ENCODE measurements at regions not wholly inside any gene's neighbourhood (a gene's known extent, or its start where the extent isn't known, plus 50 kb on each side); places are given as distances from the start of the nearest gene placed in this dataset.
"Not testable (repeated sequence)": the region's sequence is repeated elsewhere in the genome, so short reads cannot be mapped to it uniquely, and the experiment has no call there.

DNA sequence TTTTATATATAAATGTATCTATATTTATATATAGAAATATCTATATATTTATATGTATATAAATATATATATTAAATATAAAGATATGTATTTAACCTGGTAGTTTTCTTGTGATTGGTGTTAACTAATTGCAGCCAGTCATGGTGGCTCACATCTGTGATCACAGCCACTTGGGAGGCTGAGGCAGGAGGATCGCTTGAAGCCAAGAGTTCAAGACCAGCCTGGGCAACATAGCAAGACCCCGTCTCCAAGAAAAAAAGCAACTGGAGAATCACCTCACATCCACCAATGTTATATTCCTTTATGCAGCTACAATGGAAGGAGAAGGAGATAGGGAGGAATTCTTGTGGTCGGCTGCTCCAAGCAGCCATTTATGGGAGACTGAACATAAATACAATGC lies 224.9 kb downstream of the BAMBI start:
- DNase-seq: no peak

DNA sequence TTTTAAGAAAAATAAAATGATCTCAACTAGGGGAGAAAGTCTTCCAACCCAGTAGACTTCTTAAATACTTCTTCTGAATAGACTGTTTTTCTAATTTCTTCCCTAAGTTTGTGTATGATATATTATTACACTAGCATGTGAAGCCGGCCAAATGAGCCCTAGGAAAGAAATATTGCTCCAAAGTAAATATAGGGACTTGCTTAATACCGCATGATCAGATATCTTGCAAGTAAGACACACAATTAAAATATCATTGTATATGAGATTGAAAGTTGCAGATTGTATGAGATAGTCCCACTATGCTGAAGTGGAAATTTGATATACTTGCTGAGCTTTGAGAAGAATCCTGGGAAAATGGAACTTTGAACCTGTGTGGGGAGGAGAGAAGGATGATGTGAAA lies 225.7 kb downstream of the BAMBI start:
- DNase-seq: no peak

DNA sequence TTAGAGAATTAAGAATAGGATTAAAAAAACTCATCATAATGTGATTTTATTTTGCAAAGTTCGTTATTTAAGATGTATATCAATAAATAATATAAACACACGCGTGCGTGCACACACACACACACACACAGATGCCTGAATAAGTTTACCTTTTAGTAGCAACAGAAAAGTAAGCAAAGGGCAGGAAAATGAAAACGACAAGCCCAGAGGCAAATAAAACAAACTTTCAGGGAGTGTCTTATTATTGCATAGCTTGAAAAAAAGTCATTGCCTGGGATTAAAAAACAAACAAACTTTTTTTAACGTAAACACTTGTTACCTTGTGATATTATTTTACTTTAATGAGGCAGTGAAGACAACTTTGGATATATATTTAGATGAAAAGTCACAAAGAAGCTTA lies 226.4 kb downstream of the BAMBI start:
- DNase-seq: no peak

DNA sequence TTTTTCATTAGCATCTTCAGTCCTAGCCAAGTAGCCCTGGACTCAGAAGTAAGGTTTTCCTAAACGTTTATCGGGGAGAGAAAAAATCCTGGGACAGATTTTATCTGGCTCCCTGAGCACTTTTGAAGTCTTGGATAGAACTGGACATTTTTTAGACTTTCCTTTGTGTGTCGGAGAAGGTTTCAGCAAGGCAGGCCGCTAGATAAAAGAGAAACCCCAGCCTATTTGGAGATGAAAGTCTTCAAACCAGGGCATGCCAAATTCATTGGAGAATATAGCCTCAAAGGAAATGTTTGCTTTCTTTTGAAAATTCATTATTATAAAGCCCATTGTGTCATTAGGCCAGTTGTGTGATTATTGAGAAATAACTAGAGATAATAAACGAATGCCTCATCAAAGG lies 228.1 kb downstream of the BAMBI start:
- DNase-seq: no peak

DNA sequence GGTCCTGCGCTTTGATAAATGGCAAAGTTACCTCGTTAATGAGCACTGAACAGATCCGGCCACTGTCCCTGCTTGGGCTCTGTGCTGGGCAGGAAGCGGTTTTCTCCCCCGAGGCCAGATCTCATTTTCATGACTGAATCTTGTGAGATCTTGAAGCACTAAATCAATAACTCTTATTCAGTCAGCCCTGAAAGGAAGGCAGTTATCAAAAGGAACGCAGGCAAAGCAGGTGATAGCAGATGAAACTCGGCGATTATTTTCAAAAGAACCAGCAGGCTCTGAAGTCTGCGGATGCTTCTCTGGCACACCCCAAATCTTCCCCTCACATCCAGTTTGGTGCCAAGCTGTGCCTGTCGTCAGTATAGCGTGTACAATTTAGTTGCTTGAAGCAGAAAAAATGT lies 228.7 kb downstream of the BAMBI start:
- DNase-seq: no peak

DNA sequence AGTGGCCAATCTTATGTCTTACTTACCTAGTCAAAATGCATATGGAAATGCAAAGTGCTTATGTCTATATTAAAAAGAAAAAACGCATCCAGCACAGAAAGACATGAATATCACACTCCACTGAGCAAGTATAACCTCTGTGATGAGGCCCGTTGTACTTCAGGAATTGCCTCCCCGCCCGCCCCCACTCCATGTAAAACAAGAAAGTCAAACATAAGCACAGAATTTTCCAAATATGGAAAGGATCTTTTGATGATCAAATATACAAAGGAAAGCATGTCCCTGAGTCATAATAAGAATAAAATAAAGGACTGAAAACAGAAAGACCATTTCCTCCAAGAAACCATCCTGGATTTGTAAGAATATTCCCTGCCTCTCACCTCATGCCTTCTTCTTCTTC lies 229.1 kb downstream of the BAMBI start:
- no peak for DNase-seq

DNA sequence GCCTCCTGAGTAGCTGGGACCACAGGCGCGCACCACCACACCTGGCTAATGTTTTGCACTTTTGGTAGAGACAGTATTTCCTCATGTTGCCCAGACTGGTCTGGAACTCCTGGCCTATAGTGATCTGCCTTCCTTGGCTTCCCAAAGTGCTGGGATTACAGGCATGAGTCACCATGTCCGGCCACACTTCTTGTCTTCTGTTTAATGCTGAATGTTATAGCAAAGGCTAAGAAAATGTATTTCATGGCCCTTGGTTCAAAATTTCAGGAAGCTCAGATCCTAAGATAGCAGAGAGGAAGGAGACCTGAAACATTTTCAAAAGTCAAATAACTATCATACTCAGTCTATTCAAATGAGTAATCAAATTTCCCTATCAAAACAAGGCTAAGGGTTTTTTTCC lies 229.6 kb downstream of the BAMBI start:
- DNase-seq: no peak

DNA sequence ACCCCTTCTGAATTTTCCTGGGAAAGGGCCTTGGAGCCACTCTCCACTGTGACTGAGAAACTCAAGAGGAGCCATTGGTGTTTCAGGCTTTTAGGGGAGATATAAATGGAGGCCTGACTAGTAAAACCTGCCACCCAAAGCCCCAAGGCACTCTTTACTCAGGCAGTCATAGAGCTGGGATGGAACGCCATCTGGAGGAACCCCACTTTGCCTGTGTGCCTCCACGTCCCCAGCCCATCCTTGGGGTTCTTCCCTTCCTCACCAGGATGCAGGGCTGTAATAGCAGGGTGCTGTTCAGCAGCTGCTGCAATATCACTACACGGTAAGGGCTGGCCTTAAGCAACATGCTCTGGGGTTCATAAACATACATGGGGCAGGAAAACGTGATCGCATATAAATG lies 232.6 kb downstream of the BAMBI start:
- DNase-seq: no peak

DNA sequence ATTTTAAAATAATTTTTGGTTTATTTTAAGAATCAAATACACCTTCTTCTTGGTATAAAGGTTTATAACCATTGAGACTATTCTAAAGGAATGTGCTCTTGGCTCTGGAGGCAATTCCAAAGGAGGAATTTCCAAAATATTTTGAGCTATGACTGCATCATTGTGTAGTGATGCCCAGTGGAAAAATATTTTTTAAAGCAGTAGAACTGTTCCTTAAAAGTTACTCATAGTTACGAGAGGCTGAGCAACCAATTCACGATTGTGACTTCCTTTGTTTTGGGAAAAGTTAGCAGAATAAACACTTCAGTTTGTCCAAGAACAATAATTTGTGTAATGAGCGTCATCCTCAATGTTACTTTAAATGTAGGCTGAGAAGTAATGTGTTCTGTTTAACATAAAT lies 233.6 kb downstream of the BAMBI start:
- DNase-seq: no peak

DNA sequence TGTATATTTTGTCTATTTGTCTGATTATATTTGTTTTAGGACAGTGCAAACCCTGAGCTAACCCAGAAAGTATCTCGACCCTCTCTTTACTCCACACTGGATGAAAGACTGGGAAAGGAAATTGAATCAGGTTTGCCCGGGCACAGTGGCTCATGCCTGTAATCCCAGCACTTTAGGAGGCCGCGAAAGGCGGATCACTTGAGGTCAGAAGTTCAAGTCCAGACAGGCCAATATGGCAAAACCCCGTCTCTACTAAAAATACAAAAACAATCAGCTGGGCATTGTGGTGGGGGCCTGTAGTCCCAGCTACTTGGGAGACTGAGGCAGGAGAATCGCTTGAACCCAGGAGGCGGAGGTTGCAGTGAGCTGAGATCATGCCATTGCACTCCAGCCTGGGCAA lies 234.2 kb downstream of the BAMBI start:
- DNase-seq: not testable (repeated sequence)

DNA sequence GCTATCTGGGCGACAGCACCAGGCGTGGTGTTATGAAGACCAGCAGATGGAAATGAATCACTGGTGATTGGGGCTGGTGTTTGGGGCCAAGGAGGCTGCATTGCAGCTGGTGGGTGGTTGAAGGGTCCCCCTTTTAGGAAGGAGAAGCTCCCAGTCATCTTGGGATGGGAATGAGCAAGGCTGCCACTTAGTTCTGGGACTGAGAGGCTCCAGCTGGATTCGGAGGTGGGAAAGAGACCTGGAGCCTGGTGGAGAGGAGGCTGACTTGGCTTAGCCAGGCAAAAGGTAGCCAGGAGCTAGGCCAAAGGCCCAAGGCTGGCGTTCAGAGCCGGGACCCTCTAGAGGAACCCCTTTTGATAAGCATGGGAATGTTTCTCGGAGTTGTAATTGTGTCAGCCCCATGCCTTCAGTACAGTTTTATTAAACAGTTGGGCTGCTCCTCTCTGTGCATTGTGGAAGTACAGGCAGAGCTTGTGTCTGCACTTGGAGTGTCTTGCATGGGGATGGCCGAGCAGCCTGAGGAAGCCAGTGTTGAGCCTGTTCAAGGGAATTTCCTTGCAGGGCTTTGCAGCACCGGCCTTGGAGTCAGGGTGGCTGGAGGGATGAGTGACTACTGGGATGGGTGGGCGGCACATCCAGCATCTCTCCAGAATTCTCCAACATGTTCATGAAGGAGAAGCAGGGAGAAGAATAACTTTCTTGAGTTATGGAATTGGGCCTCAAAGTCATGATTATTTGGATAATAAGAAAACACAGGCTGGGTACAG lies 234.9 kb downstream of the BAMBI start:
- DNase-seq: no peak

DNA sequence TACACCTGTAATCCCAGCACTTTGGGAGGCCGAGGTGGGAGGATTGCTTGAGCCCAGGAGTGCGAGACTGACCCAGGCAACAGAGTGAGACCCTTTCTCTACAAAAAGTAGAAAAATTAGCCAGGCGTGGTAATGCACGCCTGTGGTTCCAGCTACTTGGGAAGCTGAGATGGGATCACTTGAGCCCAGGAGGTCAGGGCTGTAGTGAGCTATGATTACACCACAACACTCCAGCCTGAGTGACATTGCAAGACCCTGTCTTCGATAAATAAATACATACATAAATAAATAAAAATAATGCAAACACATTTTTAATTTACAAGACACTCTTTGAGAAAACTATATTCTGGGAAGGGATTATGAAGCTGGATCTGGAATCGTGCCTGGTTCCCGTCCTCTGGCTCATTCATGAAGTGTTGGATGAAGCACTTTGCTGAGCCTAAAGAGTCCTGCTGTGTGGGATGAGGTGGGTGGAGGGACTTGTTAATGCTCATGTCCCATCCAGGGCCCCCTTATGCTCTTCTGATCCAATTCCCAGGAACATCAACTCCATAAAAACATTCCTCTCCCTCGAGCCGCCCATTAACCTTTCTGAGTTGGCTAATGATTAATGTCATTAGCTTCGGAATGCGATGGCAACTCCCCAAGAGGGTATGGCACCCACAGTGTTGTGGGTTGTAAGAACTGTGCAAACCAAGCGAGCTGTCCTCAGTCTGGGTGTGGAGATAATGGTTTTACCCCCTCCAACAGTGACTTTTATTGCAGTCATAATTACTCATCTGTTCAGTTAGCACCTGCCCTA lies 236.3 kb downstream of the BAMBI start:
- DNase-seq: no peak

DNA sequence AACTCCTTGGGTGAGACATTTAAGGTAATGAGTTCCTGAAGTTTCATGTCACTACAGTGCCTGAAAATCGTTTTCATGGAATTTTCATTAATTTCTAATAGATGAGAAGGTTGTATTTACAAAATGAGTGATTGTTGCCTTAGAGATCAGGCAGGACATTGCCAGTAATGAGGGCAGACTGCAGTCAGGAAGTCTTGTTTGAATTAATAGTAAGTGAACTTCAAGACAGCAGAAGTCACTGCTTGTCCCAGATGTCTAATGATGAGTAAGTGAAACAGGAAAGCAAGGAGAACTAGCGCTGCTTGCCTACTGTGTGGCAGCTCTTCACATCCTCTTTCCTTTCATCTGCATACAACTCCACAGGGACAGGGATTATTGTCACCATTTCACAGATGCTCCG lies 237.4 kb downstream of the BAMBI start:
- no peak for DNase-seq

DNA sequence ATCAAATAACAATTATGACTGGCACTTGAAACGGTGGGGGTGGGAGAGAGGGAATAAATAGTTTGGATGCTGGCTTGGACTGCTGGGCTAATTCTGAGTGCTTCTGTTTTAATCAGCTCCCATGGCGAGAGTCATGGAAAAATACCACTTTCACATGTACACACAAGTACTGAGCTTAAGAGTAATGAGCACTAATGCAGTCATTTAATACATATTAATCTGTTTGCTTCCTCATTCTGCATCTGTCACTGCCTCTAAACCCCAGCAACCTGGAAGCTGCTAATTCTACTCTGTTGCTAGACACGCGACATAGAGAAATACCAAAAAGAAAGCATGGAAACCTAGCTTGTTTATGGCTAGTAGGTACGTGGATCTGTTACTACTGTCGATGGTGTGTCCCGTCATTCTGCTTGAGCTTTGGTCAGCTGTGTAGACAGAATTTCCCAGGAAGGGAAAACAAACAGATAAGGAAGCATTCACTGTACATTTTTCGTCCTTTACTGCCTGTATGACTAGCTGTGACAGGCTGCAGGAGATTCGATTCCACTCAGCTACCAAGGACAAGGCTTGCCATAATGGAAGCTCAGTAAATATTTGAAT lies 238.8 kb downstream of the BAMBI start:
- no peak for DNase-seq

DNA sequence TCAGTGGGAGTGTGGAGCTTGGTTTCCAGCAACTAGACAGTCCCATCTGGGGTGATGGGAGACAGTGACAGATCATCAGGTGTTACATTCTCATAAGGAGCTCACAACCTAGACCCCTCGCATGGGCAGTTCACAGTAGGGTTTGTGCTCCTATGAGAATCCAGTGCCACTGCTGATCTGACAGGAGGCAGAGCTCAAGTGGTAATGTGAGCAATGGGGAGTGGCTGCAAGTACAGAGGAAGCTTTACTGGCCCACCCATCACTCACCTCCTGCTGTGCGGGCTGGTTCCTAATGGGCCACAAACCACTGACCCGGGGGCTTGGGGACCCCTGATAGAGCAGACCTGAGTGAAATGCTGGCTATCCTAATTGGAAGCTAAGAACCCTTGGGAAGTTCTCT lies 242.8 kb downstream of the BAMBI start:
- no peak for DNase-seq

DNA sequence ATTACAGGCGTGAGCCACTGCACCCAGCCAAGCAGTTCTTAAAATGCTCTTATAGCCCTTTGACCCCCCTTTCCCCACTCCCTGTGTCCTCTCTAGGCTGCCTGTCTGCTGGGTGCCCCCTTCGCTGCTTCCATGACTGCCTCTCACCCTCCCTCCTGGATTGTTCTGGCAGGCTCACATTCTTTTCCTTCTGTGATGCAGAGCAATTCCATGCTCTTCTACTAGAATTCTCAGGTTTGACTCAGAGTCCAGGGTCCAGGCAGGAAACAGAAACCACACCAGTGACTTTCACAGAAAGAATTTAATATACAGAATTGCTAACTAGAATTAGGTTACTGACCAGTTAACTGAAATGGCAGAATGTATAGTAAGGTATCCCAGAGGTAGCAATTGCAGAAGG lies 244.8 kb downstream of the BAMBI start:
- DNase-seq: no peak

DNA sequence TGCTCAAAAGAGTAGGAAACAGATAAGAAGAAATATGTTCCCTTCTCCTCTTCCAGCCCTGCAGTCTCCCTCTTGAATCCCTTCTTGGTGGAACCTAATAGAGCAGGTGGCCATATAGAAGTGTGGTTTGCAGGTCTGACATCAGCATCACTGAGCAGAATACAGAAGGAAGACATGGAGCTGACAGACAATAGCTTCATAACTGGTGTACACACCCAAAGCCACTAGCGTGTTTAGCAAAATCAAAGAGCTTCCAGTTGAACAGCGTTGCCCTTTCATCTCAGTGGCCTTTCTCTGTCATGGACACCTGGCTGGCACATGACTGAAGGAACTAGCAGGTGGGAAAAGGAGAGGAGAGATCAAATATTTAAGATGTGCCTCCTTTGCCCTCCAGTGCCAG lies 245.5 kb downstream of the BAMBI start:
- no peak for DNase-seq

DNA sequence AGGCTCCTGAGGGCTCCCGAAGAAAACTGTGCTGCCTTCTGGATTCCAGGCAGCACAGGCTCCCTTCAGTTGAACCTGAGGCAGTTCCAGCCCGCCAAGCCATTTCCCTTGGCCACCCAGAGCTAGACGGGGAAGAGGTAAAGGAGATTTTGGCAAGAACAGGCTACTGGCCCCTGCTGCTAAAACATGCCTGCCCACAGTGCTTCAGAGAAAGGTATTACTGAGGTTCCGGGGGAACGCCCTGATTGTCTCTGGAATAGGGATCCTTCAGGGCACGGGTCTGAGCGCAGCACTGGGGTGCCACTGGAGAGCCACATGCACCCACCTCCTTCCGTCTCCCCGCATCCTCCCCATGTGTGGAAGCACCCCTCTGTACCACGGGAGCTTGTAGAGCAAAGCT lies 247.4 kb downstream of the BAMBI start:
- no peak for DNase-seq

DNA sequence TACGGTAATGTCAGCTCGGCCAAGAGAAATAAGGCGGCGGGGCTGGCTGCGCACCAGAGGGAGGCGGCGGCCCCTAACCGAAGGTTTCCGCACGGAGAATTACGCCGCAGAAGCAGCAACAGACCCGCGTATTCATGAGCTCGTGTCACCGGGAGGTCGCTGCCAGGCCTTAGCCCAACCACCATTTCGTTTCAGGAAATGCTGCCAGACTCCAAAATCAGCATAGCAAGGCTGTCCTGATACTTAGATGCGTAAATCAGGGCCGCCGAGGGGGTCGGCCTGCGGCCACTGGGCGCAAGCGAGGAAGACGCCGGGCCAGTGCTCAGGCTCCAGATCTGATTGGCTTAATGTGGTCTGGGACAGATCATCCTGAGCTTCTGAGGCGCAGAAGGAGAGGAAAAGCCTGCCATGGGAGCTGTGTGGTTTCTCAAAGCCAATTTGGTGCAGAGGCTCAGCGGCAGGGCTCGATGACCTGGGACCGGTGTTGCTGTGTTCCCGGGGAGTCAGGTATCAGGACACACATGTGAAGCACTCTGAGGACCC lies 247.9 kb downstream of the BAMBI start:
- DNase-seq: no peak

DNA sequence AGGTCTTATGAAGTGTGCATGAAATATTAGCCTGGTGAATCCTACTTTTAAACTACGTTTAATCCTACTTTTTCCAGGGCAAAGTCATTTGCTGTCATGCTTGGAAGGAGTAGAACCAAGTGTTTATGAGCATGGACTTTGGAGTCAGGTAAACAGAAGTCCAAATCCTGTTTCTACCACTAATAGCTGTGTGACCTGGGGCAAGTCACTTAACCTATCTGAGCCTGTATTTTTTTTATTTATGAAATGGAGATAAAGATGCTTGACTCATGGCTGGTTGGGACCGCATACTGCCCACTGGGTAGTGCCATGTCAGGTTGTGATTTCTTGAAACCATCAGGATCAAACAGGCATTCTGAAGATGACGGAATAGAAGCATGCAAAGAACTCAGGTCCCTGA lies 249.6 kb downstream of the BAMBI start:
- DNase-seq: no peak

DNA sequence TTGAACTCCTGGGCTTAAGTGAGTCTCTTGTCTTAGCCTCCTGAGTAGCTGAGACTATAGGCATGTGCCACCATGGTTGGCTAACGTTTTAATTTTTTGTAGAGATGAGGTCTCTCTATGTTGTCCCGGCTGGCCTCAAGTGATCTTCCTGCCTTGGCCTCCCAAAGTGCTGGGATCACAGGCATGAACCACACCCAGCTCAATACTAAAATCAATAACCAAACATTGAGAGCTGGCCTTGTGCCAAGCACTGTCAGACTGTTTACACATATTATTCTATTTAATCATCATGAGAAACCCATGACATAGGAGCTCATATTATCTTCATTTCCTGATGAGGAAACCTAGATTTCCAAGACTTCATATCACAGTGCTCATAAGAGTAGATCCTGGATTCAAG lies 251.2 kb downstream of the BAMBI start:
- no peak for DNase-seq

DNA sequence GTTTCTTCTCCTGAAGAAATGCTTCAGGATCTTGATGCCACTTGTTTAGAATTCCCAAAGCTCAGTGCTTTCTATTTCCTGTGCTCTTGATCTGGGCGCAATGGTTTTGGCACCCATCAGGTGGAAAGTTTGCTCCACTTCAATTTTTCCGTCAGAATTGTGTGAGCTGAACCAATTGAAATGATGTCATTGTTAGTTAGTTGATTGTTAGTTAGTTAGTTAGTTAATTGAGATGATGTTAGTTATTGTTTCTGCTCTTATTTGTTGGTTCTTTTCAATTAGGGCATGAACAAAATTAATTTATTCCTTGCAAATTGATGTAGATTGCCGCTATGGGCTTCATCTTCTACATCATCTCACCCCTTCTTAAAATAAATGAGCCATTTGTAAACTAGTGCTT lies 252.6 kb downstream of the BAMBI start:
- no peak for DNase-seq

DNA sequence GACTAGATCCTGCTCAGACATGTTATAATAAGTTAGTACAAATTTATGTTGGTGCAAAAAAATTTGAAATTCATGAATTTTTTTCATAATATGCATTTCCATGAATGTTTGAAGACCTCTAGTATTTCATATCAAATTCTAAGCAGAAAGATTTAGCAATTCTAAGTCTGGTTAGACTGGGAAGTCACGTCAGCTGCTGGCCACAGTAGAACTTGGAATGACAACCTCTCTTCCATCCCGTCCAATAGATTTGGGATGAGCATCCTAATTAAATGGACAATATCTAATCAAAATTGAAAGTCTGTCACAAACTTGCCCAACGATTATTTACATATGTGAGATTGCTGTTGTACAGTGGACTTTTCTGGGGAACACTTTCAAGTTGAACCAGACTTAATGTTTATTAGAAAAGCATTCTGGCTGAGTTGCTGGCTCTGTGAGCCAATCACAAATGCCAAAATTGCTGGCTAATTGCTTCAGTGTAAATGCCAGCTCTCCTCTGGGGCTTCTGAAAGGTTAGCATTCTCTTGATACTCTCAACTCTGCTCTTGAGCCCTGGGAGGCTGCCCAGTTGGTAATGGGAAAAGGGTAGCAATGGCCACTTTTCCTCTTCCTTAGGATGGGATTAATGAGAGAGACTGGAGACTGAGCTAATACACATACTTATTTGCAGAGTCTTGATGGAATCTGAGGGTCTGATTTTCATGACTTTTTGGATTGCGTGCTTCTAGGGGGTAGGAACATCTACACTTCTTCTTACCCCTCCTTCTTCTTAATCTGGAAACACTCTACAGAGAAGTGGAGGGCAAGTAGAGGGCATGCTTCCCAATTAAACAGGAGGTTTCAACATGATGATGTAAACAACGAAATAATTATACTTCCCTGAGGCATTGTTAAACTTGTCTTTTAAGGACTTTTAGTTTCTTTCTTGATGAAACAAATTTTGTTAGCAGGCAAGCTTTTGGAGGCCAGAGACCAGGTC lies 253.5 kb downstream of the BAMBI start:
- DNase-seq: no peak
